Thyroid gland (tissue), 4 donors: ENCODE measurements at regions not wholly inside any gene's neighbourhood (a gene's known extent, or its start where the extent isn't known, plus 50 kb on each side); places are given as distances from the start of the nearest gene placed in this dataset.
"Not testable (repeated sequence)": the region's sequence is repeated elsewhere in the genome, so short reads cannot be mapped to it uniquely, and the experiment has no call there.

Experiments used
- DNase-seq, 2 donors: peaks; one replicate each; pipeline ENCODE4 v3.0.0-alpha.2; 2019
- H3K27ac ChIP-seq, 3 donors: fragments of 200-600 bp; sonication (generic); 1 replicate in 2 of 3; 2 replicates in 1 of 3; pipeline ENCODE4 v1.5.1; 2016 to 2019; ENCODE audit warnings: mild to moderate bottlenecking in 1 of 3, moderate library complexity in 1 of 3
- H3K27me3 ChIP-seq: fragments of 200-600 bp; sonication (generic); one replicate; pipeline ENCODE4 v1.5.1; 2019
- H3K36me3 ChIP-seq, 2 donors: fragments of 200-600 bp; sonication (generic); one replicate each; pipeline ENCODE4 v1.5.1; 2016 to 2019
- H3K4me1 ChIP-seq, 2 donors: fragments of 200-600 bp; sonication (generic); one replicate each; pipeline ENCODE4 v1.5.1; 2017 to 2019
- H3K4me3 ChIP-seq, 3 donors: fragments of 200-600 bp; sonication (generic); replicated peaks in 1 of 3; 1 replicate in 2 of 3; 2 replicates in 1 of 3; pipeline ENCODE4 v1.5.1; 2016; ENCODE audit warnings: mild to moderate bottlenecking in 1 of 3
- H3K9me3 ChIP-seq: fragments of 200-600 bp; sonication (generic); one replicate; pipeline ENCODE4 v1.5.1; 2017
- CTCF ChIP-seq, 6 experiments: fragments of 200-600 bp in 3 of 6; fragments of 450-650 bp in 3 of 6; sonication (generic) in 3 of 6; IDR thresholded peaks; one replicate each; pipeline ENCODE4 v1.5.1; 2016 to 2019; ENCODE audit warnings: antibody characterized with exemption in 6 of 6, mild to moderate bottlenecking in 2 of 6, inconsistent platforms in 1 of 6, moderate library complexity in 1 of 6
- POLR2A ChIP-seq, 2 donors: fragments of 450-650 bp; IDR thresholded peaks; one replicate each; pipeline ENCODE4 v1.6.1; 2017; ENCODE audit warnings: antibody characterized with exemption in 2 of 2, mild to moderate bottlenecking in 2 of 2, moderate library complexity in 1 of 2
- WGBS, 2 donors: methylation state at CpG; one replicate each; pipeline ENCODE4 v1.1.5; 2017; 5-methylcytosine and 5-hydroxymethylcytosine counted together
- intact Hi-C: fragments of 100-400 bp; cut with DNase I; formaldehyde crosslinking; loops from one replicate; pipeline ENCODE4 v1.15.1; 2023

GRCh38 chr10:33086100-33086499 lies 128.1 kb upstream of the ITGB1 start:
- TF ChIP-seq CTCF (IDR thresholded peaks at IDR 0.05) (no peak), POLR2A (IDR thresholded peaks at IDR 0.05) (no peak)

DNA sequence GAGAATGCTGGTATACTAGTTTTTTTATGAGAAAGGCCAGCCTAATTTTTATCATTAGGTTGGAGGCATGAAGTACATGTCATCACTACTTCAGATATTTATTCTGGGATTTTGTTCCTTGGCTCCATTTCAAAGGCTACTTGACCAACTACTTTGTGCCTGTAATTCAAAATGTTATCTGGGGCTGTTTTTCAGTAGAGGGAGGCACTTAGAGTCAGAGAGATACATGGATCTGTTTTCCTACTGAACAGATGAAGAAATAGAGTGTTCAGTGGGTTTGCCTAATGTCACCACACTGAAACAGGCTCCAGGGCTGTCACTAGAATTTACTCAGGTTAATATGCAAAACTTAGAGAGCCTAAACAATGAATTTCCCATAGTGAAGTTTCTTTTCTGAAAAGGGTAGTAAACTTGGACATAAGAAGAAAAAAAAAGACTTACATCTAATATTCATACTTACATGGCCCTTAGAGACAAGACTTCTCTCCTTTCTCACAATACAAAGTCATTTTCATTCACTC lies 127.3 kb upstream of the ITGB1 start:
- Histone ChIP-seq H3K27ac (no peak overlapping the region), H3K36me3 (no peaks in the 10 kb centered on the region), H3K4me1 (no peaks in the 10 kb centered on the region), H3K4me3 (no peak overlapping the region), H3K27me3 (no peaks in the 10 kb centered on the region), H3K9me3 (no peaks in the 10 kb centered on the region)
- intact Hi-C loops: no loop called here
- DNase-seq: no peak
- TF ChIP-seq POLR2A (IDR thresholded peaks at IDR 0.05): no peak
- TF ChIP-seq CTCF (IDR thresholded peaks at IDR 0.05): no peak

More at GRCh38 chr10:33086100-33086499, 128.1 kb upstream of the ITGB1 start:
- Histone ChIP-seq H3K4me3 (no peak overlapping the region), H3K9me3 (no peaks in the 10 kb centered on the region), H3K27me3 (no peaks in the 10 kb centered on the region), H3K36me3 (no peaks in the 10 kb centered on the region), H3K4me1 (no peaks in the 10 kb centered on the region), H3K27ac (no peak overlapping the region)
- intact Hi-C loops: no loop called here
- 92 to 97% methylated on average over 5 of the region's 5 CpGs for WGBS, 2 donors
- no peak for DNase-seq

GRCh38 chr10:33084453-33084852 lies 126.4 kb upstream of the ITGB1 start:
- Histone ChIP-seq H3K4me3 (no peak overlapping the region), H3K4me1 (no peaks in the 10 kb centered on the region), H3K36me3 (no peaks in the 10 kb centered on the region), H3K27ac (no peak overlapping the region), H3K27me3 (no peaks in the 10 kb centered on the region), H3K9me3 (no peaks in the 10 kb centered on the region)
- 100% methylated on average over 1 of the region's 1 CpG for WGBS, 2 donors
- DNase-seq: no peak
- intact Hi-C loops: no loop called here
- TF ChIP-seq POLR2A (IDR thresholded peaks at IDR 0.05) (no peak), CTCF (IDR thresholded peaks at IDR 0.05) (no peak)

DNA sequence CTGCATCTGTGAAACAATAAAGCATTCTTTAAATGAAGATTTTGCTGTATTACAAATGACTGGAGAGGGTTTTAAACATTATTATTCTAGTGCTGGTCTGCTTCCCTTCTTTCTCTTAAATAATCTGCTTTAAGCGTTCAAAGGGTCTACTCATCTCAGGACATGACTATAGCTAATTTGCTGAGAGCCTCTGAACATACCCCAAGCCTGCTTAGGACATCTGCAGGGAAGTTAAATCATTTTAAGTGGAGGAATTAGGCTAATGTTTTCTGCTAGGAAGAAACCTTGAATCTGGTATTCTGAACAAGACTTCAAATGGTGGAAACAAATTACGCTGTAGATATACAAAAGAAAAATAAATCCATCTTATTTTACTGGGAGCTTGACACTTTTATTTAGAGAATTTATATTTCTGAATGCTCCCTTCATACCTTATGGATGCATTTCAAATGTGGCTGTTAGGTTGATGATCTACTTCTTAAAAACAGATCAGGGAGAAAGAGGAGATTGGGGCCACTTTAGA lies 124.4 kb upstream of the ITGB1 start:
- Histone ChIP-seq H3K9me3 (no peaks in the 10 kb centered on the region), H3K4me1 (no peaks in the 10 kb centered on the region), H3K36me3 (no peaks in the 10 kb centered on the region), H3K4me3 (no peak overlapping the region), H3K27ac (no peak overlapping the region), H3K27me3 (no peaks in the 10 kb centered on the region)
- no peak for DNase-seq
- 91 to 96% methylated on average over 2 of the region's 2 CpGs for WGBS, 2 donors
- intact Hi-C loops: no loop called here
- TF ChIP-seq CTCF (IDR thresholded peaks at IDR 0.05) (no peak), POLR2A (IDR thresholded peaks at IDR 0.05) (no peak)

- intact Hi-C loops, H3K27ac ChIP-seq: not testable (repeated sequence)
- WGBS, 2 donors: 67 to 99% methylated on average over 2 of the region's 2 CpGs
These were observed 122.4 kb upstream of the ITGB1 start for GRCh38 chr10:33080467-33080866.

GRCh38 chr10:33074443-33074842 lies 116.4 kb upstream of the ITGB1 start:
- intact Hi-C loops: no loop called here
- no peaks in the 10 kb centered on the region for H3K36me3 ChIP-seq
- no peak for DNase-seq
- 71 to 79% methylated on average over 3 of the region's 3 CpGs for WGBS, 2 donors
- TF ChIP-seq CTCF (IDR thresholded peaks at IDR 0.05): no peak
- no peak overlapping the region for H3K4me3 ChIP-seq
- H3K9me3 ChIP-seq: no peaks in the 10 kb centered on the region
- H3K4me1 ChIP-seq: no peaks in the 10 kb centered on the region
- no peak overlapping the region for H3K27ac ChIP-seq
- H3K27me3 ChIP-seq: no peaks in the 10 kb centered on the region

More at GRCh38 chr10:33080467-33080866, 122.4 kb upstream of the ITGB1 start:
- not testable (repeated sequence) for H3K4me3 ChIP-seq, H3K36me3 ChIP-seq, H3K4me1 ChIP-seq, H3K9me3 ChIP-seq, H3K27me3 ChIP-seq, DNase-seq
